Hippocampal formation (tissue), 2 donors: ENCODE measurements at regions not wholly inside any gene's neighbourhood (a gene's known extent, or its start where the extent isn't known, plus 50 kb on each side); places are given as distances from the start of the nearest gene placed in this dataset.

Experiments
- DNase-seq, 2 donors: peaks; one replicate each; lab custom pipeline; 2025; lab: John Stamatoyannopoulos, UW

- DNase-seq, result no peak
Observed at GRCh38 chr10:118246332-118247295, 95.5 kb downstream of the FAM204A start.

DNA sequence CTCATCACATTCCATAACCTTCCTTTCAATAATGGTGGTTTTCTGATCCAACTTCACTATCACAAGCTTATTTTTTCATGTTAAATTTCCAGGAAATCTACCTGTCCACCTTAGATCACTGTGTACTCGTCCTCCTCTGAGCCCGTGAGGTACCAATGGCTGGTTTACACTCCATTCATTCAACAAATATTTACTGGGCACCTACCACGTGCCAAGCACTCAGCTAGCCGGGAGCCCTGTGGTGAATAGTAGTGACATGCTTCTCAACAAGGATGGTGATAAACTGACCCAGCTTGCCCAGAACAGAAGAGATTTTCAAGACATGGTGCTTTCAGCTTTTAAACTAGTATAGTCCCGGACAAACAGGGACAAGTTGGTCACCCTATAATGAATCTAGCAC is 98.2 kb downstream of the FAM204A start:
- no peak for DNase-seq

DNA sequence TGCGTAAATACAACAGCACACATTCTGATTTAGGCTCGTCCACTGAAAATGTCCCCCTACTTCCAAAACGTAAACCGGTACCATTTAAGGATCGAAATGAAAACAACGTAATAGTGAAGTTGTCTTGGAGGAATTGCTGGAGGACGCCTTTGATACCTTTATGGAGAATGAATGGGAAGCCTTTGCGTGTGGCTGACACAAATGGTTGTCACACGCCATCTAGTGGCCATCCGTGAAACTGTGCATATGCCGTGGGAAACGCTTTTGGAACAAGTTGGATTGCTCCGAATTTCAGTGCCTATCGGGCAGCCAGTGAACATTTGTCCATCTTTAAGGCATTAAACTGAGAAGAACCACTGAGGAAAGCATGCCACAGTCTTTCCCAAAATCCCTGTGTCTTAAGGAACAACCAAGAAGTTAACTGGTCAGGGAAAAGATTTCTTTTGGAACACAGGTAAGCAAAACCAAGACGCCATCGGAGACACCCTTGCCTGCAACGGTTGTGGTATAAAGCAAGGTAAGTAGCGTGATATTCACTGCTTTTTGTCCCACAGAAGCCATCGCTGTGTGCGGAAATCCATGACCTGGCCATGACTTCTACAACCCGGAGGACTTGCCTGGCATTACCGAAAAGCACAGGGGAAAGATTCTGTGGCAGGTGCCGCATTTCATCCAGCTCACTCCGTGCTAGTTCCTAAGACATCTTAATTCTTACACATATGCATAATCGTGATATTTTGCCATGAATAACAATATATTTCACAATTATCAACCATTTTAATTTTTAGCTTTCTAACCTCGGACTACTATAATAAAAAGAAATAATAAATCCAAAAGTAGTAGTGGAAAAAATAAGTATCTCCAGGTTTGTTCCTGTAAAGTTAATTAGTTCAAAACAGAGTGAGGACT is 100.6 kb downstream of the FAM204A start:
- peak; percentile 69 to 84 for DNase-seq

DNA sequence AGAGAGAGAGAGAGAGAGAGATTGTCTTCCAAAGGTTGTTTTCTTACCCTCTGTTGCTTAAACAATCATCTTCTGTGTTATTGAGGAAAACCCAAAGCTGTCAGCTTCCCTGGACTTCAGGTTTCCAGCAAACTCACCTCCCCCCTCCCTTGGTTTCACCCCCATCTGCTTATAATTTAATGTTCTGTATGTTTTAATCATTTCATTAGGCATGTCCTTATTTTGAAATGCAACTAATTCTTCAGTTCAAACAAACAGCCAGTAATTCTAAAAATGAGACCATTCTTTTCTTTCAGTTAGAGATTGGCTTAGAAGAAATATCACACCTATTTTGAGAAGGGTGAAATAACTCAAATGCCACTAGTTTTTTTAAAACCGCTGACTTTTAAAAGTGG is 102.9 kb downstream of the FAM204A start:
- no peak for DNase-seq

GRCh38 chr10:118238573-118239235 is 103.4 kb downstream of the FAM204A start:
- no peak for DNase-seq

- no peak for DNase-seq
Observed at GRCh38 chr10:118237930-118238329, 104.2 kb downstream of the FAM204A start.

DNA sequence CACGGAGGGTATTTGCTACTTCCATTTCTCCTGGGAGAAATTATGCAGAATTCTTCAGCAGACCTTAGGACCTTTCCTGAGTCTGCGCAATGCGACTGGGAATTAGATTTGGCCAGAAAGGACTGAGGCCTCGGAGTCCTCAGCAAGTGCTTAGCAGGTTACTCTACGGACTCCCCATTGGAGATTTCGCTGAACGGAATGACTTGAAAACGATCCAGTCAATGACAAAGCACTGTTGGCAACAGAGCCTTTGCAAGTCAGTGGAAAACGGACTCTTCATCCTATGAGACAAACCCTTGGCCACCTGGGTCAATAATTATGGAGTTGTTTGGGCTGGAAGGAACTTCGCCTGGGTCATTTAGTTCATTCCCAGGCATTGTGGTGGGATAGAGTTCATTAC is 107.4 kb downstream of the FAM204A start:
- no peak for DNase-seq

- no peak for DNase-seq
Observed at GRCh38 chr10:118220346-118220850, 121.7 kb downstream of the FAM204A start.

DNA sequence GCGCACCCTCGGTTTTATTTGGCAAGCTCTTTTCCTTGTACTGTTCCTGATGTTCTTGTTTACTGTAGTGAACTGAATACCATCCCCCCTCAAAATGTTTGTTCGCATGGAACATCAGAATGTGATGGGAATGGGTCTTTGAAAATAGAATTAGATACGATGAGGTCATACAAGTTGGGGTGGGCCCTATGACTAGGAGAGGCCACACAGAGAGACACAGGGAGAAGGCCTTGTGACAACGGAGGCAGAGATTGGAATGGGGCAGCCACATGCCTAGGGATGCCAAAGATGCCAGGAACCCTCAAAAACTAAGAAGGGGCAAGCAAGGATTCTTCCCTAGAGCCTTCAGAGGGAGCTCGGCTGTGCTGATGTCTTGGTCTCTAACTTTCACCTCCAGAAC is 123.6 kb downstream of the FAM204A start:
- no peak for DNase-seq

DNA sequence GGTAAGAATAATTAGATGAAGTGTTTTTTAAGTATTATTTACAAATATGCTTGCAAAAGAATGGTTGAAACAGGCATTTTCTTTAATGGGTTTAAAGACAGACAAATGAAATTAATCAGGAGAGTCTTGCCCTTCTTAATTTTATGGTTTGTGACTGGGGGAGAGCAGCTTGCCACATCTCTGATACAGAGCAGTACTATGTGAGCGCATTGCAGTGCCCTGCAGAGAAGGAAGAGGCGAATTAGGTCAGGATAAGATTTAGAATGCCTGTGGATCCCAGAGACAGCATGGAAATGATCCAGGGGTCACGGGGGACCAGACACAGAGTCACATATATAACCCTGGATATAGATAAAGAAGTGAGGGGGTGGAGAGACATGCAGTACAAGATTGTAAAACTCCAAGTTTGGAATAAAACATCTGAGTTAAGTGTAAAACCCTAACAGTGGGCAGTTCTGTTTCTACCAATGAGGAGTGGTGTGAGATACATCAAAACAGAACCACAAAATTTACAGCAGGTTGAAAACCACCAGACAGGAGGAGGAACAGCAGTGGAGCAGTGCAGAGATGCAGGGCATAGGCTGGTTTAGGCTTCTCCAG is 125.5 kb downstream of the FAM204A start:
- no peak for DNase-seq

GRCh38 chr10:118216020-118216419 is 126.1 kb downstream of the FAM204A start:
- no peak for DNase-seq

- DNase-seq, result no peak
Observed at GRCh38 chr10:118214776-118215175, 127.3 kb downstream of the FAM204A start.

DNA sequence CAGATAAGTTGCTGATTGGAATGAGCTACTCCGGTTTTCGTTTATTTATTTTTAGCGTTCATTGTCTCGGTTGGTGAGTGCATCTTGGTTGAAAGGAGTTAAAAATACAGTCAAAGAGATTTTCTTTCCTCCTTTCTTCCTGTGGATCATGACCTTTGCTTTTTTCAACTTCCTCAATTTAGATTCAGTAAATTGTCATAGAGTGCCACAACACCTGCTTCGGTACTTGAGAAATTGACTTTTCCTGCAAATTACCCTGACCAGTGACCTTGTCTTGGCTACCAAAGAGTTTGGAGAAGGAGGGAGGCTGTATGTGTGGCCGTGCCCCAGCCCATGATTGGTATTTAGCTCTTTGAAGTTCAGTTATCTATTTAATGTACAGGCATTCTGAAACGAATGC is 128.7 kb downstream of the FAM204A start:
- DNase-seq, result no peak

- DNase-seq, result no peak
Observed at GRCh38 chr10:118210276-118210675, 131.8 kb downstream of the FAM204A start.

- DNase-seq, result peak; percentile 34 to 53
Observed at GRCh38 chr10:118209215-118209614, 132.9 kb downstream of the FAM204A start.

DNA sequence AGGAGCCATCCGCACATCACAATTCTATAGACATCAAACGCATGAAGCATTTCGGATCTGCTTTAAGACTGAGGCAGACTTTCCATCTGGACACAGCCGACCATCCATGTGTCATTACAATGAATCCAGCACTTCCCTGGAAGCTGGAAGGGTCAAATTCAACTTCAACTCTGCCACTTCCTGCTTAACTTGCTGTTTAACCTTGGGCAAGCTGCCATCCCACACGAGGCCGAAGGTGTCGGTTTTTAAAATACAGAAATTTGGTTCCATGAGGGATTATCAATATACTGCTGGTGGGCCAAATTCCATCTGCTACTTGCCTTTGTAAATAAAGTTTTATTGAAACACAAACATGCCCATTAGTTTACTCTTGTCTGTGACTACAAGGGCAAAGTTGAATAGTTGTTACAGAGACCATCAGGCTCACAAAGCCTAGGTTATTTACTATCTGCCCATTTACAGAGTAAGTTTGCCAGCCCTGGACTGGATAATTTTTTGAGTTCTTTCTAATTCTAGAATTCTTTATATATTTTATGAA is 134.6 kb downstream of the FAM204A start:
- no peak for DNase-seq

DNA sequence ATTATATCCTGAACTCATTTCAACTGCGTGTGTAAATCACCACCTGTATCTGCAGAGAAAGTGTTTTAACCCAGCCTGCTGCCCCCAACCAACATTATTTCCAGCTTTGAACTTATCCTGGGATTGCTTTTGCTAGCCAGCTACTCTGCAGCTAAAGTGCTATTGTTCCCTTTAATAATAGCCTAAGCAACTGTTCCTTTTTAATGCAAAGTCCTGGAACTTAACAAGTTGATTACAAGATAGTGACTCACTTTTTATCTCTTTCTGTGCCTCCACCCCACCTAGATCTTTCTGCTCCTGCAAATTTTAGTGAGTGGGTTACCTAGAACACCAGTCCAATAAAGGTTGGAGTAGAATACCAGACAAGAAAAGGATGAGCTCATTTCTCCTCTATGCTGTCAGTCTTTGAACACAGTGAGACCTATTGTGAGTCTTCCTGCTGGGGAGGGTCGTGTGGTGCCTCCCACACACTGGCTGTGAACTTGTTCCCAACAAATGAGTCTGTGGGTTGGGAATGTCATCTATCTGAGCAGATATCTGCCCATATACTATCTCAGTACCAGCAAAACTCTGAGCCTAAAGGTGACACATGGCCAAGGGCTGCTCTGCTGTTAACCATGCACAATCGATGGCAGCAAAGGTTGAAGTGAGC is 137.7 kb downstream of the FAM204A start:
- no peak for DNase-seq

GRCh38 chr10:118203461-118203860 is 138.7 kb downstream of the FAM204A start:
- no peak for DNase-seq

GRCh38 chr10:118195729-118196128 is 146.4 kb downstream of the FAM204A start:
- DNase-seq, result no peak

GRCh38 chr10:118193642-118194041 is 146.9 kb upstream of the RAB11FIP2 start:
- DNase-seq, result no peak

DNA sequence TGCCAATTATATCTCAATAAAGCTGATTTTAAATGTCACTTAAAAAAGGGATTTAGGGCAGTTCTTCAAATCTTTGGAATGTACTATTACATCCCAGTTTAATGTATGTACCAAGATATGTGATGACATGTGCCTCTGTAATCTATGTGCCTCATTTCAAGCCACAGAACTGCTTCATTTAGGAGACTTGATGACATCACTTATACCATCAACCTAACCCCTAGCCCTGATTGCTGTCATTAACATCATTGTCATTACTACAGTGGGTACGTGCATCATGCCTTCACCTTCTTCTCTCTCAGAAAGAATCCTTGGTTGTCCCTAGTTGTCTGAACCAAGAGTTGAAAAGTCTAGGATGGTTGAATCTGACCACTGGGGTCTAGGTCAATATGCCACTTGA is 134.3 kb upstream of the RAB11FIP2 start:
- no peak for DNase-seq
